NT2/D1 (cell line): ENCODE measurements at regions not wholly inside any gene's neighbourhood (a gene's known extent, or its start where the extent isn't known, plus 50 kb on each side); places are given as distances from the start of the nearest gene placed in this dataset.

ENCODE experiments used
- SUZ12 ChIP-seq: IDR thresholded peaks from 2 replicates; pipeline ENCODE4 v1.6.1; 2011; ENCODE audit not compliant: insufficient read length, insufficient read depth; ENCODE audit errors: extremely low read depth
- ZNF274 ChIP-seq: IDR thresholded peaks from 2 replicates; pipeline ENCODE4 v1.6.1; 2011; ENCODE audit warnings: mild to moderate bottlenecking, low read depth, low read length

GRCh38 chr1:163408262-163408661 lies 86.5 kb downstream of the NUF2 start:
- TF ChIP-seq ZNF274 (no peak), SUZ12 (no peak)
